D721Med (cell line): ENCODE measurements at regions not wholly inside any gene's neighbourhood (a gene's known extent, or its start where the extent isn't known, plus 50 kb on each side); places are given as distances from the start of the nearest gene placed in this dataset.

Experiments
- DNase-seq: peaks from one replicate; pipeline ENCODE4 v3.0.0; 2011; ENCODE audit warnings: low spot score; ENCODE audit not compliant: insufficient read length
- FAIRE-seq: peaks from 2 replicates; lab custom pipeline; 2011; peaks lifted over from hg19 to GRCh38; lab: Jason Lieb, UNC
- TF ChIP-seq, protein P1 (sequence below): IDR thresholded peaks from 2 replicates; pipeline ENCODE4 v1.5.1; 2012; ENCODE audit warnings: mild to moderate bottlenecking, control low read depth; ENCODE audit not compliant: insufficient read depth; ENCODE audit errors: missing control alignments

DNA sequence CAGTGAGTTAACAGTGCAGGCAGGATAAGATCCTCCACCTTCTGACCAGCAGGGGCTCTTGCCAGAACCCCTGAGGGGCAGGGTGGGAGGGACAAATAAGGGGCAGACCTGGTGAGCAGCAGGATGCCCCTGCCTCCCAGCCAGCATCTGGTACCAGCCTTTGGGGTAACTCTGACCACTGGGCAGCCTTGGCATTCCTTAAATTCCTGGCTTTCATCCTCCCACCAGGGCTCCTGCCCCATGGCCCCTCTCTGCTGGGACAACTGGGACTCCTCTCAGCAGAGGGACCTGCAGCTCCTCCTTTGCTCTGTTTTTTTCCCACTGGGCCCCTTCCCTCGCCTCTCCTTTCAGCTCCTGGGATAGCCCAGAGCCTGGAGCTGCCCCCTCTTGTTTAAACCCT is 98.0 kb upstream of the CD82 start:
- TF ChIP-seq, protein P1, sequence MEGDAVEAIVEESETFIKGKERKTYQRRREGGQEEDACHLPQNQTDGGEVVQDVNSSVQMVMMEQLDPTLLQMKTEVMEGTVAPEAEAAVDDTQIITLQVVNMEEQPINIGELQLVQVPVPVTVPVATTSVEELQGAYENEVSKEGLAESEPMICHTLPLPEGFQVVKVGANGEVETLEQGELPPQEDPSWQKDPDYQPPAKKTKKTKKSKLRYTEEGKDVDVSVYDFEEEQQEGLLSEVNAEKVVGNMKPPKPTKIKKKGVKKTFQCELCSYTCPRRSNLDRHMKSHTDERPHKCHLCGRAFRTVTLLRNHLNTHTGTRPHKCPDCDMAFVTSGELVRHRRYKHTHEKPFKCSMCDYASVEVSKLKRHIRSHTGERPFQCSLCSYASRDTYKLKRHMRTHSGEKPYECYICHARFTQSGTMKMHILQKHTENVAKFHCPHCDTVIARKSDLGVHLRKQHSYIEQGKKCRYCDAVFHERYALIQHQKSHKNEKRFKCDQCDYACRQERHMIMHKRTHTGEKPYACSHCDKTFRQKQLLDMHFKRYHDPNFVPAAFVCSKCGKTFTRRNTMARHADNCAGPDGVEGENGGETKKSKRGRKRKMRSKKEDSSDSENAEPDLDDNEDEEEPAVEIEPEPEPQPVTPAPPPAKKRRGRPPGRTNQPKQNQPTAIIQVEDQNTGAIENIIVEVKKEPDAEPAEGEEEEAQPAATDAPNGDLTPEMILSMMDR: no peak
- FAIRE-seq (no peak), DNase-seq (no peak)

DNA sequence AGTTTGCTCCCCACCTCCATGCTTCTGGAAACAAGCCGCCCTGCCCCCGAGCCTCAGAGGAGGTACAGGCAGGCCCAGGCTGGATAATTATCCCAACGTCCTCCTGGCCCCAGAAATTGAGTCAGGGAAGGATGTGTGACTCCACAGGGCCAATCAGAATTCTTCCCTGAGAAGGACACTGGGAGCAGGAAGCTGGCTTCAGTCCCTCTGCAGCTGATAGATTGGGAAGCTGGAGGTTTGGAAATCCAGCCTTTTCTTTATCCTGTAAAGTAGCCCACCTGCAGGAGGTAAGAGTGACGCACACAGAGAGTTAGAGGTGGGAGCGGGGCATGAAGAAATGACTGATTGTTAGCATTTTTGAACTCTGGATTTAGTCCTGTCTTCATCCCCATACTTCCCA is 97.5 kb upstream of the CD82 start:
- TF ChIP-seq, protein P1: no peak
- no peak for DNase-seq
- no peak for FAIRE-seq

DNA sequence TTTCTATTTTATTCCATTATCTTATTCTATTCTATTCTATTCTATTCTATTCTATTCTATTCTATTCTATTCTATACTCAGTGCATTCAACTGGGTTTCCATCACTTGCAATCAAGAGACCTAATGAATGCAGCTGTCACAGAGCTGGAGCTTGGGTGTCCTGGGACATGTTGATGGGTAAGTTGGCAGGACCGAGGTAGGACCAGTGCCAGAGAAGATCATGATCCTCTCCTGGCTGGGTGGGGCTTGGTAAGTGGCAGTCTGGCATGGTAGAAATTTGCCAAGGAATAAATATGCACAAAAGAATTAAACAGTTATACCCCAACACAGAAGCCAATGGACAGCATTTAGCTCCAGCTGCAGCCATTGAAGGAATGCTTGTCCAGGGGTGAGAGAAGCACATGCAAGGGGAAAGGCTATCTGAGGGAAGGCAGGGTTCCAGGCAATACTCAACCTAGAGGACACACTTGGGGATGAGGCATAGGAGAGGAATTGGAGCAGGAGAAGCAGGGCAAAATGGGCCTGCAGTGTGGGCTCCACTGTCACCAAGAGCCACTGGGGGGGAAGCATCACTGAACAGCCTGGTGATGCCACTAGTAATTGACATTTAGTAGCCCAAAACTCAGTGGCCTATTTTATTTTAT is 97.0 kb upstream of the CD82 start:
- no peak for DNase-seq
- TF ChIP-seq, protein P1: no peak
- no peak for FAIRE-seq

DNA sequence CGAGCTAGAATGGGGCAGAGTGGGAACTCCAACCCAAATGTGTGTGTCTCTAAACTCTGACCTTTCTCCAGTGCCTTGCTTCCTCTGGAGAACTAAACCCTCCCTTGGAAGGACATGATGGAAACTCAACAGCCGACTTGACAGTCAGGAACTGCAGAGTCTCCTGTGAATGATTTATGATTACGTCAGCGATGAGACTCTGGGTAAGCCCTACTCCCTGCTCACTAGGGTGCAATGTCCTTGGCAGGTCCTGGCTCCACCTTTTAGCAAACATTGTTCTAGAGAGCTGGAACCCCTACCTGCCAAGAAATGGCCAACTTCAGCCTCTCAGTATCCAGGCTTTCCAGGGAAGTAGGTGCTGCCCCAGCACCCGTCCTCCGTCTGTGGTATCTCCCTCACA is 96.1 kb upstream of the CD82 start:
- TF ChIP-seq, protein P1: no peak
- FAIRE-seq (no peak), DNase-seq (no peak)

DNA sequence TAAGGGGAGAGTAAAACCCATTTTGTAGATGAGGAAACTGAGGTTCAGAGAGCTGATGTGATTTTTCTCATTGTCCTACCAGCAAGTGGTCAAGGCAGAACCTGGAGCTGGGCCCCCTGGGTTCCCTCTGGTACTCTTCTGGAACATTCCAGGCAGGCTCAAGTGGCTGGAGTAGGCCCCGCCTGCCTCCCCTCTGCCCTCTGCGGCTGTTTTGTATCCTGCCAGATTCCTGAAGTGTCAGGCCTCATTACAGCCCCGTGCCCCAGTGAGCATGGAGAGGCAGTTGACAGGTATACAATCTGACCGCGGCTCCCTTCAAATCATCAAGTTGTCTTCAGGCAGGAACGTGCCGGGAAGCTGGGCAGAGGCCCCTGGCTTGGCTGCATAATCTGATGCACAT is 94.6 kb upstream of the CD82 start:
- DNase-seq (no peak), FAIRE-seq (no peak)
- TF ChIP-seq, protein P1: no peak

DNA sequence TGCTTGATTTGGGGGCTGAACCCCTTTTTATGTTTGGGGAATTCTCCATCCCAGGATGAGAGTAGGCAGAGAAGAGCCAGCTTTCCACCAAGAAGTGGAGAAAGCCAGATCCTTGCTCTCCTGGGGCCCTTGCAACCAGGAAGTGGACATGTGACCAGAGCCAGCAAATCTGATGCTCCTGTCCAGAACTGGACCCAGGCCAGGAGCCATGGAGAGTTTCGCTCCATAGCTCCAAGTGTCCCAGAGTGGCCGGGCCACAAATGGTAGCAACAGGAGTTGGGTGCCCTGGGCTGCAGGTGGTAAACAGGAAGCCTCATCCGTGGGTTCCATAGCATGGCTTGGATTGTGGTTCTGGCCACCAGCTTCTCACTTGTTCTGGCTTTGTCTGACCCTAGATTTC is 93.9 kb upstream of the CD82 start:
- FAIRE-seq (no peak), DNase-seq (no peak)
- TF ChIP-seq, protein P1: no peak

DNA sequence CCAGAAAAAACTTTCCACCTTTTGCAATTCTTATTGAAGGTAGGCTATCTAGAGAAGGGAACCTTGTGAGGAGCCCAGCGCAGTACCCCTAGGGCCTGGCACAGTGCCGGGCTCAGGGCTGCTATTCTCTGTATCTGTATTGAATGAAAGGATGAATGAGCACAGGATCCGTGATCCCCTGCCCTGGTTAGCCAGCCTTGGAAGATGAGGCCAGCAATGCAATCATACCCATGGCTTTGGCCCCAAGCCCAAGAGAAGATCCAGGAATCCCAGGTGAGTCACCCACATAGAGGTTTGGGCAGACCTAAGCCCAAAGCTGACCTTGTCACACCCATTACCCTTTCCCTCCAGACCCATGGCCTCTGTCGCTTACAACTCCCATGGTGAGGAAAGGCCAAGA is 92.5 kb upstream of the CD82 start:
- FAIRE-seq: no peak

More for the DNA sequence above, 92.5 kb upstream of the CD82 start:
- TF ChIP-seq, protein P1: no peak
- no peak for DNase-seq
